Stimulated activated CD8-positive, alpha-beta memory T cell treated with anti-CD3 and anti-CD28 coated beads, Interleukin-4, amount 100 ng/mL, for 1 hour (primary cell): ENCODE measurements at regions not wholly inside any gene's neighbourhood (a gene's known extent, or its start where the extent isn't known, plus 50 kb on each side); places are given as distances from the start of the nearest gene placed in this dataset.

ENCODE experiments used
- DNase-seq, 2 donors: peaks; one replicate each; pipeline ENCODE4 v3.0.0-alpha.2; 2020; ENCODE audit warnings: low read depth in 2 of 2, low spot score in 1 of 2

DNA sequence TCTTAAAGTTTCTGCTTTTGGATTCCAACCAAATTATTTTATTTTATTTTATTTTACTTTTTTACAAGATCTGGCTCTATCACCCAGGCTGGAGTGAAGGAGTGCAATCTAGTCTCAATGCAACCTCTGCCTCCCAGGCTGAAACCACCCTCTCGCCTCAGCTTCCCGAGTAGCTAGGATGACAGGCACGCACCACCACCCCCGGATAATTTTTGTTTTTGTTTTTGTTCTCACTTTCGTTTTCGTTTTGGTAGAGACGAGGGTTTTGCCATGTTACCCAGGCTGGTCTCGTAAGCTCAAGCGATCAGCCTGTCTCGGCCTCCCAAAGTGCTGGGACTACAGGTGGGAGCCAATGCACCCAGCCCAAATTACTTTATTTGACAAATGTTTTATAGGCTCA lies 219.8 kb downstream of the ETS1 start:
- DNase-seq: no peak

DNA sequence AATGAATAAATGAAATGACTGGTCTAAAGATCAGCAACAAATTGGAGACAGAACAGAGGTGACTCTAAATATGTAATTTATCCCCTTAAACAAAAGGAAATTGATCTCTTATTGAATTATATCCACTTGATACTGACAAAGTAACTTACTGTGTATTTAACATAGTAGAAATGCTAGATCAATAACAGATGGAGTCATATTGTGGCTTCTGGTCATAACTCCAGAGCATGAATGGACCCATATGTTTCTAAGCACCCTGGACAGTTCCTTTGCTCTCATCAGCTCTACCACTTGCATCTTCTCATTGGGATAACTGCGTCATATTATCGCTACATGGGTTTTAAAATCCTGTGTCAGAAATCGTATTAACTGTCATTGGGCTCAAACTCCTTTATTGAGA lies 222.3 kb downstream of the ETS1 start:
- no peak for DNase-seq

DNA sequence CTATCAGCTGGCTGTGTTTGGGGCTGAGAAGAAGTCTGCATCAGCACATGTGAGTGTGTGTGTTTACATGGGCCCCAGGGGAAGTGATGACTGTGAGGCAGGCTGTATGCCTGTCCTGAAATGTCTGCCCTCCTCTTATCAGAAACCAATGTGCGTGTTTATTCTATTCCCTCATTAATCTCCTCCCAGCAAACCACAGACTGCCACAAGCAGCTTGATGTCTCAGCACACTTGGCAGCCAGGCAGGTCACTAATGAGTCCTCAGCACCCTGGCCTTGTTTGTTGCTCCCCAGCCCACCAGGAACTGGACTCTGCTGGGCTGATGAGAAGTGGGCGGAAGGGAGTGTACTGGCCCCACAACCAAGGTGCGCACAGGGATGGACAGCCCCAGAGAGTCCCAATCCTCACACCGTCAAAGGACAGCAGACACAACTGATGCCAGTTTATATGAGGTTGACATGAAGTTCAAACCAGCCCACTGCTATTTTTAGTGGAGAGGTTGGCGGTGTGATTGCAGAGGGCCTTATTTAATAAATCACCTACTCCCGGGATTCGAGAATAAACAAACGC lies 225.8 kb downstream of the ETS1 start:
- no peak for DNase-seq

DNA sequence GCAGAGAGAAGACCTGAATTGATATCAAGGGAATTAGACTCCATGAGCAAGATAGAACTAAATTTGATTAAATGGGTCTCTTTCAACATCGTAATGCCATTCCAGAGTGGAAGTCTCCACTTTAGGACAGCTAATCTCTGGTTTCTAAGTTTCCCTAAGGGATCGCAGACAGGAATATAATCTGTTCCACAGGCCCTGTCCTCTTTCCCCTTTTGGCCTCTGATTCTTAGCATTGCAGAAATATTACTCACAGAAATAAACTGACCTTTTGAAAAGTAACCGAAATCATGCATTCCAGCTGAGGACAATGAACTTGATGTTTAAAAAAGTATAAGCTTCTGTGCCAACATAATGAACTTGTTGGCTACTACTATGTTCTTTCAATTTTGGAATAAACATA lies 227.8 kb downstream of the ETS1 start:
- DNase-seq: no peak

DNA sequence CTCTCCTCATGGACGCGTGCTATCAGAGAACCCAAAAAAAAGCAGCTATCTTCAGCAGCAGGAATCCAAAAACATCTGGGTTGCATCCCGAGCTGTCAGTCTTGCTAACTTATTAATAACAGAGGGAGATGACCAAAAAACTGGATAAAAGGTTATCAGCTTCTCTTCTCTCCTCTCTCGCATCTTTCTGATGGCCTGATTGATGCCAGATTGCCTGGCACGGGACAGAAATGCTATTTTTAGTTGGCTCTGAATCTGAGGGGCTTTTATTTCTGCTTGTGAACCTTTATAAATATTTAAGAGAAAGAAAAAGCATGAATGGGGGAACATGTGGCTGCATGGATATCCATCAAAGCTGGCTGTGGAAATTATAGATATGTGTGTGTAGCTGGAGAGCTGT lies 230.3 kb downstream of the ETS1 start:
- no peak for DNase-seq

DNA sequence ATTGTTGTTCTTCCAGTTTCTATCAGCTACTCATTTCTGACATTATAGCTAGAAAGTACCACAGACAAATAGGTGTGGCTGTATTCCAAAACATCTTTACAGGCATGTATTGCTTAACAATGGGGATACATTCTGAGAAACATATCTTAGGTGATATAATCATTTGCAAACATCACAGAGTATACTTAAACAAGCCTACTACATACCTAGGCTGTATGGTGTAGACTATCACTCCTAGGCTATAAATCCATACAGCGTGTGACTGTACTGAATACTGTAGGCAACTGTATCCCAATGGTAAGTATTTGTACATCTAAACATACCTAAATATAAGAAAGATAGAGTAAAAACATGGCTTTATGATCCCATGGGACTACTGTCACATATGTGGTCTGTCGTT lies 231.8 kb downstream of the ETS1 start:
- DNase-seq: no peak

DNA sequence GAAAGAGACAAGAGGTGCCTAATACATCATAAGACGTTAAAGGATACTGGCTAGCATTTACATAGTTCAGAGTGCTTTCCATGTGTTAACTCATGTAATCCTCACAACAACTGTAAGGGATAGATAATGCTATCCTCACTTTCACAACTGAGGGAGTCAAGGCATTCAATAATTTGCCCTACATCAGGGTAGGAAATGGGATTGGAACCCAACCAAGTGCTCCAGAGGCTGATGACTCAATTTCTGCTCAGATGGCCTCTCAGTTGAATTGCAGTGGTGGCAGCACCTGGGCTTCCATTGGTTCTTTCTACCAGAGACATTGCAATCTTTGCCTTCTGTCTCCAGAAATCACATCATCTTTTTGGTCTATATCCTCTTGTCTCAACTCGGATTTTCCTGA lies 232.9 kb downstream of the ETS1 start:
- no peak for DNase-seq

DNA sequence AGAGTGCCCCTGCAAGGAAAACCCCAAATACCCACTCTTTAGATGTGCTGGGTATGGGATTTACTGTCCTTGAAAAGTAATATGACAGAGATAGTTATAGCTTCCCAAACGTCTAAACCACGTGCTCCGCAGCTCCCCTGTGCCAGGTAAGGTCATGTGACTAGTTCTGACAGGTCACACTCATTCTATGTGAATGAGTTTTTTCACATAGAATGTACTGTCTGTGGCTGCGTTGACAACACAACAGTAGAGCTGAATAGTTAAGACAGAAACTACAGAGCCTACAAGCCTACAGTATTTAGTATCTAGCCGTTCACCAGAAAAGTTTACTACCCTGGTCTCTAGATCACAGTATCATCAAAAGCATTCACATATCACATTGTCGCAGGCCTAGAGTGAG lies 236.2 kb downstream of the ETS1 start:
- no peak for DNase-seq

DNA sequence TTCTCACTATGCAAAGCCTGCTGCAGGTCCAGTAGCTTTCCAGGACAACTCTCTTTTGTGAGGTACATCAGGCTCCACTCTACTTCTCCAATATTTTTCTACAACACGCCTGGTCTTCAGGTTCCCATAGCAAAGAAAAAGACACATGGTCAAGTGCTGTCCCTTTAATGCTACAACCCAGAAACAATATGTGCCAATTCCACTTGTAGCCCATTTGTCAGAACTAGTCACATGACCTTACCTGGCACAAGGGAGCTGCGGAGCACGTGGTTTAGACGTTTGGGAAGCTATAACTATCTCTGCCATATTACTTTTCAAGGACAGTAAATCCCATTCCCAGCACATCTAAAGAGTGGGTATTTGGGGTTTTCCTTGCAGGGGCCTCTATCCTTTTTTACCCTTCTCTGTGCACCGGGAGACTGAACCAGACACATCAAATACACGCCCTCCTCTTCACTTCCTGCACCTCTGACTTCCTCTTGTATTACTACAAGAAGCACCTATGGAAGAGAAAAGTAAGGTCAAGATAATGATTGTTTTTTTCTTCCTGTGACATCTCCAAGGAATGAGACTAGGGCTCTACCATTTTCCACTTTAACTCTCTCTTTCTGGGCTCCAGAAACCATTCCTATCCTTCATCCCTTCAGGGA lies 237.6 kb downstream of the ETS1 start:
- no peak for DNase-seq

DNA sequence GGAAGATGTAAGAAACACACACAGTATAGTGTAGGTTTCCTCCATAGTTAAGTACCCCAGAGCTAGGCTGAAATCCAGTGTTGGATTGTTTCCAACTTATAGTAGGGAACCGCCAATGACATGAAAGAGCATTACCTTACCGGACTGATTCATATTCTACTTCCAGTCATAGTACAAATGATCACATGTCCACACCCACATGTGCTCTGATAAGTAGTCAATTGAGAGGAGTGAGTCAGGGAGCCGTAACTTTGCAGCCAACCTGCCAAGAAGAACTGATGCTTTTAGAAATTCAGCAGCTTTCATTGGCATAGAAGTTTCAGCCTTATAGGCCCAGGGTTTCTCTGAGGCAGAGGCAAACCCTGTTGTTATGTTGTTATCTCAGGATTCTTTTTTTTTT lies 240.6 kb downstream of the ETS1 start:
- DNase-seq: no peak

DNA sequence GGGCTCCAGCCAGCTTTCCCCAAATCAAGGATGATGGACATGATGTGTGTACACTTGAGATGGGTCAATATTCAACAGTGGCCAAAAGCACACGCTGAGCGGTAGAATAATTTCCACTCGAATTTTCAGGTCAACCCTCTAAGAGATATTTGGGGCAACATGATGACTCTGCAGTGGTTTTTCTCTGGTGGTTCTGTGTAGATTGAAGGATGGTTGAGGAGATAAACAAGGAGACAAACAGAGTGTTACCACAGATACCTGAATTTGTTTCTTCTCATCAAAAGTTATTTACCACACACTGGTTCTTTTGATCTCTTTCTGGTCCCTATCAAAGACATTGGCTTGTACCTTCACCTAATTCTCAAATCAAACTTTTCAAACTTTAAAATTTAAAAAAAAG lies 242.0 kb downstream of the ETS1 start:
- DNase-seq: no peak

DNA sequence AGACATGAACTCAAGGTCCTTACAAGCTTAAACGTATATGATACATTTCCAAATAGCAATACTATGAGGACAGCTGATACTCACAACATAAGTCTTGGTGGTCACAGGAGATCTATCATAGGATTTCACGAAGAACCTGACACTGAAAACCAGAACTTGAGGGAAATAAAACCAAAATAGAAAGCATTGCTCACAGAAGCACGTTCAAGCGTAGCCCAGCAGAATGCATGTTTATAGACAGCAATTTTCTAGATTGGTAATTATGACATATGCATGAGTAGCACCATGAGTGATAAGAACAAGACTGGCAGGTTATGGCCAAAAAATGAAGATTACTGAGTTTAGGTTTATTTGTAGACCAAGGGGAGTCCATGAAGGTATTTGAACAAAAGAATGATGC lies 243.5 kb downstream of the ETS1 start:
- no peak for DNase-seq

DNA sequence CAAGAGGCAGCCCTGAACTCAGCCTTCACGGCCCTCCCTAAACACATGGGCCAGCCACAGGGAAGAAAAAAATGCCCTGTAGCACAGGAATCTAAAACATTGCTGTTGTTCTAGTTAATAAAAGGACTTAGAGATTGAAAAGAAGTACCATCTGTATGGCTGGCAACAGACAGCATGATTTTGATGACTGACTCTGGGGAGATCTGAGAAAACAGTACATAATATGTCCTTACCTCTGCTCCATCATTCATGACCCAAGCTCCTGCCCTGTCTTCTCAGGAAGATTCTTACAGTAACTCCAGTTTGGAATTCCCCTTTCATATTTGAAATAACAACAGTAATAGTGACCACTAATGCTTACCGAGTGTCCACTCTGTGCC lies 244.2 kb downstream of the ETS1 start:
- DNase-seq: no peak

DNA sequence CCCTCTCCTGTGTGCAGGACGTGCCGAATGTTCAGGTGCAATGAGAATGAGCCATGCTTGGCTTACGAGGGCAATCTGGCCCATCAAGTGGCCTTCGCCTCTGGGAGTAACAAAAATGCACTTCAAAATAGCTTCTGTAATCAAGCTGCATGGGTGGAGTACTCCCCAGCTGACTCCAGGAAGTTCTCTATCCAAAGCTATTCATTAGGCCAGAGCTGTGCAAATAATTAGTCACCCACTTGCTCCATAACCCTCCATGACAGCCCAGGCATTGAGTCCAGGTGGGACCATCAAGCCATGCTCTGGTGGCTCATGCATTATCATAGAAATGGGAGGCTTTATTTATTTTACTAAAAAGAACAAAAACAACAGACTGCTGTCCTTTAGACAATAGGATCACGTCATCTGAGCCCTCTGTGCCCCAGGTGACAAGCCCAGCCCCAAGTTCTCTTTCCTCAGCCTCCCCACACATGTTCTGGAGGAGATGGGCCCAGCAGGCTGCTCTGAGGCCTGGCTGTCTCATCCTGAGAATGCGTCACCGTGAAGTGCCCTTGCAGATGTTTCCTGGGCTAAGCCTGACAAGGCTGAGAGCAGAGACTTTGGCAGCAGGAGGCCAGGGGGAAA lies 244.7 kb downstream of the ETS1 start:
- no peak for DNase-seq

DNA sequence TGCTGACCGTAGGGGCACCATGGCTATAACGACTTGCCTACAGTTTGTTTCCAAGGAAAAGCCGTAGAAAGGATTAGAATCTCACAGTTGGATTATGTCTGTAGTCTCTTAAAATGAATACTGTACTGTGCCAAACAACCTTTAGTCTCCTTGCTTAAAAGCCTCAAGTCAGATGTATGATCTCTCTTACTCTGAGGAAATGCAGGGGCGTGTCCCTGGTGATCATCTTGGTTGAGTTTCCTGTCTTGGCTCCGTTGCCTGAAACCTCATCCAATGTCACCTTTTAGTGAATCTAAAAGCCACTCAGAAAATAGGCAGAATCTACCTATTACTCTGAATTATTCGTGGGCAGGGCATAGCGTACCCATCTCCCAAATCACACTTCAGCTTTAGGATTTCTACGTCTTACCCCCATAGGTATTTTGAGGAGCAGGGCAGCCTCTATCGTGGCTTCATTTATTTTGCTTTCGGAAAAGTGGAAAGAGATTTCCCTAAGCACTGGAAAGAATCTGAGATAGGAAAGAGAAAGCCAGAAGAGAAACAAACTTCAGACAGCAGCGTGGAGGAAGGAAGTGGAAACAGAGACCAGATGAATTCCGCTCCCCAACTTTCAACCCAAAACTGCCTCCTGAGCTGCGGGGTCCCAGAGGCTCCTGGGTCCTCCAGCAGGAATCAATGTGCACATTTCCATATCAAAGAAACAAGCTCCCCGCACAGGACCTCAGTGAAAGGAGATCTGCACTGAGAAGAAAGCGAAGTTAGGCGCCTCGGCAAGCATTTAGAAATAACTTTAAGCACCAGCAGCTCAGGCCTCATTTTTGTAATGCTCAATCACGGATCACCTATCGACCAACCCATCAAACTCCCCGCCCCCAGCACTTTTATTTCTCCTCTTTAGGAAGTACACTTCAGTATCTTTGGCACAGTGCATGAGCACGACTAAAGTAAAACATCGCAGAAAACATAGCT lies 245.8 kb downstream of the ETS1 start:
- DNase-seq: no peak

DNA sequence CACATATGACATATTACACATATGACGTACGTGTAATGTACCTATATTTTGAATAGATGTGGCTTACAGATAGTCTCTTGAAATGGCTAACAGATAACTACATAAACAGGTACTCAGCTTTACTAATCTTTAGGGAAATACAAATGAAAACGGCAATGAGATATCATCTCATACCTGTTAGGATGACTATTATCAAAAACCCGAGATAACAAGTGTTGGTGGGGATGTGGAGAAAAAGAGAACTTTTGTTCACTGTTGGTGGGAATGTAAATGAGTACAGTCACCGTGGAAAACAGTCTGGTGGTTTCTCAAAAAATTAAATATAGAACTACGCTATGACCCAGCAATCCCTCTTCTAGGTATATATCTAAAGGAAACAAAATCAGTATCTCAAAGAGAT lies 247.6 kb downstream of the ETS1 start:
- no peak for DNase-seq

DNA sequence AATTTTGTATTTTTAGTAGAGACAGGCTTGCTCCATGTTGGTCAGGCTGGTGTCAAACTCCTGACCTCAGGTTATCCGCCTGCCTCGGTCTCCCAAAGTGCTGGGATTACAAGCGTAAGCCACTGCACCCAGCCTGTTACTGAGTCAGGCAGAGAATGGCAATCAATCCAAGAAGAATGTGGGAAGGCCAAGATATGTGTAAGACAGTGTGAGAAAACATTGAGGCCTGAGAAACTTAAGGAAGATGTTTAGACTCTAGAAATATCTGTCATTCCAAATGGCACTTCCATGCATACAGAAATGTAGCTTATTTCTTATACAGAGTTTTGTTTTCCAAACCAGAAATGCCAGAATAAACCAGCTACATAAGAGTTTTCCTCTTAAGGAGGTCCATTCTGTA lies 248.5 kb downstream of the ETS1 start:
- DNase-seq: no peak

DNA sequence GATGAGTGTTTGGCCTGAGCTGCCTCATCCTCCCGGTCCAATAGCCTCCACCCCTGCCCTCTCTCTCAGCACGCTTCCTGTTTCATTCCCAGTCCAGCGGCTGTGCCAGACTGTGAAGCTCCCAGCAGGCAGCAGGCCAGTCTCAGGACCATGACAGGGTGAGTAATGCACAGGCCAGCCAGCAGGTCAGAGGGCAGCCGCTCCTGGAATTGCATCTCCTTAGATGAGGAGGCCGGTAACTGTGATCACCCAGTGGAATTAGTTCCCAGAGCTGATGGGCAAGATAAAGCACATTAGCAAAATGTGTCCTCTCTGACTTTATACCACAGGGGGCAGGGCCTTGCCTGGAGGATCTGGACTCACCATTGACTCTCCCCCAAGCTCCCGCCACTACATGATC lies 251.2 kb downstream of the ETS1 start:
- DNase-seq: no peak

DNA sequence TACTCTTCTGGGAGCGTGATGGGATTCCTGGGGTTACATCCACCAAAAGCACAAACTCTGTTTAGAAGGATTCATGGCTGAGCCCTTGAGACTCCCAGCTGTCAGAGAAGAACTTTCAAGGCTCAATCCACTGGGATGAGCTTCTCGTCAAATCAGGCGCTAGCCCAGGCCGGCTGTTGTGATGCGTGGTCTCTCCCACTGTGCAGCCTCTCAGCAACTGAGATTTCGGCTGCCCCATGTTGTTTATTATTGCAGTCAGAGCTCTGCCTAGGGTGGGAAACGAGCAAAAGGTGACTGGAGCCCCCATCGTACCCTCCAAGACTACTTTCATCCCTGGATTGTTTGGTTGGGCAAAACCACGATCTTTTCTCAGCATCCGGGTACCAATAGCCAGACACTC lies 251.6 kb downstream of the ETS1 start:
- no peak for DNase-seq

DNA sequence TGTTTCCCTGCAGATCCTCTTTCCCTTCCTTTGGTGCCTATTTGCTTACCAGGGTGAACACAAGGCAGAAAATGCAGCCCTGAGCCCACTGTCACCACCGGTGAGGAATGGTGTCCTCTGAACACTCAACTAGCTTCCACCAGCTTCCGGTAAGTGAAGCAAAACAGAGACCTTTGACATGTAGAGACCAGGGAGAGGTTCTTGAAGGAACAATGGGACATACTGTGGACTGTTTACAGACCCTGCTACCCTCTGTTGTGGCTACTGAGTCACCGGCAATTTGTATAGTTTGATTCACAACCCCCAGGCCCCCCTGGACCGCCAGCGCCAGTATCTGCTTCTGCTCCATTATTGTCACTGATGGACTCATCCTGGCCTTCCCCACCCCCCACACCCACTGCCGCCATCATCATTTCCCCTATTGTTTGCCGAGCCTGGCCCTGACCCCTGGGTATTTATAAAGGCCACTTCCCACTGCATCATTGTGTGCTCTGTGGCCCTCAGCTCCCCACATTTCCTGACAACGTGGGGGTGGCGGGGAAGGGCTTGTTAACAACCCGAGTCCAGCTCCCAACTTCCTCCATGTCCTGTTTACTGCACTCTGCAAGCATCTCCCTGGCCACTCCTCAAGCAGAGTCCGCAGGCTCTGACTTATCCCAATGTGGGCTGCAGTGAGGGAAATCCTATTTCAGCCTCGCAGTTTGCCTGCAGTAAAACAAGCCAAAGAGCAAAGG lies 252.9 kb downstream of the ETS1 start:
- DNase-seq: no peak

DNA sequence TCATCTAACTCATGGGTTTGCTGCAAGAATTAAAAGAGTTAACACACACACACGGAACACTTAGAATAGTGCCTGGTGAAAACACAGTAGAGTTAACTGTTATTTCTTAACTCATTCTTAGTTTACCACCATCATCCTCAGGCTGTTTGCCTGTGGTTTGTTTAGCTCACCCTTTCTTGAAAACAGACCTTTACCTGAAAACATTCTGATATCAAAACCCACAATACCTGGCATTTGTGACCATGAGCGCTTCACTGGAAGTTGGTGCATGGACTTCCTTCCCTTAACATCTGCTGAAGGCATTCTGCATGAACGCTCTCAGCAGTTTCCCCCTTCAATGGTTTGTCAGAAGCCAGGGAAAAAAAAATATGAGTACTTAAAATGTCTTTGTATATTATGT lies 256.0 kb downstream of the ETS1 start:
- DNase-seq: no peak
